ENCODE measurements at regions not wholly inside any gene's neighbourhood (a gene's known extent, or its start where the extent isn't known, plus 50 kb on each side); places are given as distances from the start of the nearest gene placed in this dataset.

DNA sequence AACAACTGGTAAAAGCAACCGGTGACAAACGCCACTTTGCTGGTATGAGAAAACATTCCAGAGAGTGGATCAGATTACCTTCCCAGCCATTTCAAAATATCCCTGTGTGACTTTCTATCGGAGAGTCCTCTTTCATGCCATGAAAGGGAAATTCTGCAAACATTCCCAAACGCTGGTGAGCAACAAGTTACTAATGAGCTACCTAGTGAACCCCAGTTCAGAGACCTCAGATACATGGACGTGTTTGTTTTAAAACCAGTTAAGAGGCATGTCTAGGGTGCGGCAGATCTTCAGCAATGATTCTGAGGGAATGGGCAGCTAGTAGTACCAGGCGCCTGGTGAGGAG is 418.2 kb upstream of the NR2F2 start:
- DNase-seq (ENCODE audit: low read depth) = no peak

DNA sequence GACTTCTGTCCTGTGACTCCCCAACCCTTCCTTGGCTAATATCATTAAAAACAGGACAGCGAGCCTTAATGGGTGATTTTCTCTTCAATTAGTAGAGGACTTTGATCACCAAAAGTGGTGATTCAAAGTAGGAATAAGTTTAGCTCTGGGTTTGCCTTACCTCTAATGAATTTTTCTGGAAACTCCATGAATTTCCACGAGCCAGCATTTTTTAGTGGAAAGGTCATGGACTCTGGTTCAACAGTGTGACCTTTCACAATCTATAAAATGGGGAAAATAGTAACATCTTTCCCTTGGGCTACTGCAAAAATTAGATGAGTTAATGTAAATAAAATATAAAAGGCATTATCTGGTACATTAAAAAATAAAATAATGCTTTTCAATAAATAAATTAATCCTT is 417.8 kb upstream of the NR2F2 start:
- DNase-seq (ENCODE audit: low read depth) = no peak

DNA sequence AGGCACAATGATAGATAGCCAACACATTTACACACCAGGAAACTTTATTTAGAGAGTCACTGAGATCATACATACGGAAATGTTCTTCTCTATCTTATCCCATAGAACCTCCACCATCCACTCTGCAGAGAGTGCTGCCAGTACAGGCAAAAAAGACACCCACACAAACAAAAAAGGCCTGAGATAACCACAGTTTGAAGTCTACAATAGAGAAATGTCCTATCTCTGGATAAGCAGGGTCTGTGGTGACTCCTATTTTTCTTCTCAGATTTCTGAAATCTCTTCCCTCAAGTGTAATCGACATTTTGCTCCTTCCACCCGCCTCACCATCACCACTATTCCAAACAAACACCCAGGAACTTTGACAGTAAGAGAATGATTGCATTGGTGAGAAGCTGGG is 413.9 kb upstream of the NR2F2 start:
- DNase-seq (ENCODE audit: low read depth) = no peak

DNA sequence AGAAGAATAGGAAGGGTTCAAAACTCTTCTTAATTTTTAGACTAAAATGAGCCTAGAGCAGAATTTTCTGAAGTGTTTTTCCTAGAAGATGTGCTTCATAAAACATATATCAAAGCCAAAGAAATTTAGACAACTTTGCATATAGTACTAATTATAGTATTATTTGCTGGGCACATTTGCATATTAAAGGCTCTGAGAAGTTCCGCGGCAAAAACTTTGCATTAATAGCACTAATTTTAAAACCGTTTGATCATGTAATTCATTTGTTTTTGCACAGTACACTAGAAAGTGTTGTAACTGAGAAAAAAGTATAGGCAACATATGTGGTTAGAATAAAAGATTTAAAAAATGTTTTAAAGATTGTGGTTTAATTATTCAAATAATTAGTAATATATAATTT is 412.0 kb upstream of the NR2F2 start:
- DNase-seq (ENCODE audit: low read depth) = no peak

DNA sequence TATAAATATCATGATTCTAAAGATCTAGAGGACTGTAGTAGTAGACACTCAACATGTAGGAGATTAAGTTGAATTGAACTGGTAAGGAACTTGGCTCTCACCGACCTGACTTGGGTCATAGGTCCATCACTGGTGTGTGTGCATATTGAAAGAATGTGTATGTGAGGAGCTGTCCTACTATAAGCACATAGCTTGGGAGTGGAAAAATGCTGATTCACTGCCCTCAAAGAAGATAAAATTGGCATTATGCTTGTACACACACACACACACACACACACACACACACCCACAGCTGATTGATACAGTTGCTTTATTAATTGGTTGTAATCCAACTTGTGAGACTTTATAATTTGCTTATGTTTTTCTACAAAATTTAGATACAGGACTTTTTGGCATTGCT is 411.0 kb upstream of the NR2F2 start:
- no peak for DNase-seq (ENCODE audit: low read depth)

DNA sequence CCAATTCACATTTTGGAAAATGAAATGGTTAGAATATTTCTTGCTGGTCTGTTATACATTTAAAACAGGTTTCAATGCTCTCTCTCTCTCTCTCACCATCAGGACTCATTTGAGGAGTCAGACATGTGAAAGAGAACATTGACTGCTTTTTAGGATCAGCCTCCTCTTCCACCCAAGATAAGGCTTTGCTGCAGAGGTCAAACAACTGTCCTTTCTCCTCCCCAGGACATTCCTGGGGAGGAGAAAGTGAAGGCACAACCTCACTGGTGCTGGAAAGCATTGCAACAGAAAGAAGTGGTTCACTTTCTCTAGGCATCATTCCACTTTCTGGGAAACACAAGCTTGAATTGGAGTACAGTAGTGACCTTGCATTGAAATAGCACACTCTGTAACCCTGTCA is 409.1 kb upstream of the NR2F2 start:
- no peak for DNase-seq (ENCODE audit: low read depth)

DNA sequence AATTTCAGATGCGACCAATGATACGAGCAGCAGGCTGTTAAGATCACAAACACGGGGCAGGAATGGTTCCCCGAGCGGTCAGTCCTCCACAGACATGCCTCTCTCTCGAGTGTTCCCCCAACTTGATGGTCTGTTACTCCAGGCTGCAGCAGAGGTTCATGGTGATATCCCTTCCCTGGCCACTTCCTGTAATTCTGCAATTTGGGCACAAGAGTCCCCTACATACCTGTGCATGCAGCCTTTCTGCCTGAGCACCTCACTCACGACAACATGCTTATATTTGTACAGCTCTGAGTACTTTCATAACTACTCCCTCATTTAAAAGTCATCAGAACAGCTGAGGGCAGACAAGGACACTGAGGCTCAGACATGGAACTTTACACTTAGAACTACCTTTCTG is 408.1 kb upstream of the NR2F2 start:
- DNase-seq (ENCODE audit: low read depth) = no peak

DNA sequence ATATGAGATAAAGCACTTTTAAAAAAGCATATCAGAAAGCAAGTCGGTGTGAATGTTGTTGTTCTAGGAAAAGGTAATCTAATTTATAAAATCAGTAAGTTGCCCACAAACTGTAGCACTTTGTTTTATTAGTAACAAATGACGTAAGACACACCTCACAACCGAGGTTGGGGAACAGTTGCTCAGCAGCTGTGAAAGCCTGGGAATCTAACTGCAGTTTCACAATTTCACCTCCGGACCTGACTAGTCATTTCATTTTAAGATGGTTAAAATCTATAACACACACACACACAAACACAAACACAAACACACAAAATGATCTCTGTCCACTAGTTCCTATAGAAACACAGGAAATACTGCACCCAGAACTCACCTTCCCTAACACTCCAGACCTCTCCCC is 406.7 kb upstream of the NR2F2 start:
- no peak for DNase-seq (ENCODE audit: low read depth)

DNA sequence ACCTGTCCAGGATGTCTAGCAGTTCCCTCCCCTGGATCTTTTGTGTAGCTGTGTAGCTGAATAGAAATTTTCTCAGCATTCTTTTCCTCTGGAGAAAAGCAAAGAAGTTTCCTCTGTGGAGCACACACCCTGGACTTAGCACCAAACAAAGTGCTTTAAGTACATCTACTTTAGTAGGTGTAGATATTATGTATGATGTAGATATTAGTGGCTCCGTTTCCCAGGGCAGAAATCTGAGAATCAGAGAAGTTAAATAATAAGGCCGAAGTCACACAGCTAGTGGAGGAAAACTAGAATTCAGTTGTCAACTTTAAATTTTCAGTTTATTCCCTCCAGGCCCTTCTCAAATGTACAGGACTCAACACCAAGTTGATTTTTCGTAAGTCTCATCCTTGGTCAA is 401.7 kb upstream of the NR2F2 start:
- DNase-seq (ENCODE audit: low read depth) = no peak

DNA sequence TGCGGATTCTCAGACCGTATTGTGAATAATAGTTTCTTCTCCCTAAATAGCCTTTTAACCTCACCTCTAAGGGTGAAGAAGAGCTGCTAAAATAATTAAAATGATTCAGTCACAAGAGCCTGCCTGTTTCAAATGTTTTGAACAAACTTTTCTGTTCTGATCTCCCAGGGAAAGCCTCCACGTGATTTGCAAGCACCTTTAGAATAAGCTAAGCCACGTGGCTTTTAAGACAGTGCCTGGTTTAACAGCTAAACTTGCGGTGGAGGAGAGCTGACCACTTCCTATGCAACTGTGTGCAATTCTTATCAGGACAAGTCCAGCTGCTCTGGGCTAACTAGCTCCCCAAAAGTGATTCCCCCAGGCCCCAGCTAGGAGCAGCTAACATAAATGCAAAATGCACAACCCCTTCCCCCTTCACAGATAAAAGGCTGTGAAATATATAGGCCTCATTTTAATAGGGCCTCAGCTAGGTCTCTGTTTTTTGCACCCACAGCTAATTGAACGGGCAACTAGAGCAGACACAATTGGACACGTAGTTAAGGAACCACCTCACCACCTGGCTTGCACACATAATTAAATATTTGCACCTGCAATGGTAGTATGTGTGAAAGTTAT is 401.2 kb upstream of the NR2F2 start:
- DNase-seq (ENCODE audit: low read depth) = no peak

DNA sequence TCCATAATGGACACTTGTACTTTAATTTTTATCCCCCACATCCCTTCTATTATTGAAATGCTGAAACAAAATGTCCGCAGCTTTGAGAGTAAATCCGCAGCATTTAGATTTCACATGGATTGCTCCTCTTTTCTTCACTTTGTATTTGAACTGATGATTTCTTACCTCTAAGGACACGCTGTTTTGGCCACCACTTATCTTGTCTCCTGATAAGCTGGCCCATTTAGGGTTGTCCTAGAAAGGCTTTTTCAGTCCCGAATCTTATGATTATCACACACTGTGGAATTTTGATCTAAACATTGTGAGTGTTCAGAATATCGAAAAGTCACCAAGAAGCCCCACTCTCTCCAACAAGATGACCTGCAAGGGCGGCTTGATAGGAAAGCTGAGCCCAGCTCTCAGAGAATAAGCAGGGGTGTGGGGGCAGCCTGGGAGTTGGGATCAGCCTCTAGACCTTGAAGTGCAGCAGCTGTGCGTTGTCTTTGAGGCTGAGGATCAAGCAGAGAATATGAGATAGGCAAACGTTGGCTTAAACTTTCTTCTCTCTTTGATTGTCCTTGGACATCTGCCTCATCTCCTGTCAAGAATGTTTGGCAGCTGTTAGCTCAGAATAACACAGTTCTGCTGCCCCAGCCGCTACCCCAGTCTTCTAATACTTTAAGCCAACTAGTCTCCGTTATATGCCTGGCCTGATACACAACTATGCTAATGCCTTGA is 399.7 kb upstream of the NR2F2 start:
- no peak for DNase-seq (ENCODE audit: low read depth)

DNA sequence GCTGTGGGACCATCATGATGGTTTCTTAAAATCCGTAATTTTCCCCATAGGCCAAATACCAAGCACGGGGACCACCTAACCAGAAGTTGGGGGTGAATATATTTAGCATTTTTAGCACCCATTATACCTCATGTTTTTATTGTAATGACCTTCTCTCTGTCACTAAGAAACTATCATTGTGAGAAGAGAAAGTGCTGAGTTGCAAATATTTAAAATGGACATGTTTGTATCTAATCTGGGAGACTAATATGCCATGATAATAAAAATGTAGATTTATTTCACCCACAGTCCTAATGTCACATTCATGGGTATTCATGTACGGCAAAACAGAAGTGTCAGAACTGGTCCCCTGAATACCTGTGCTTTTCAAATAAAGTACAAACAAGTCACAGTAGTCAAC is 398.9 kb upstream of the NR2F2 start:
- no peak for DNase-seq (ENCODE audit: low read depth)

DNA sequence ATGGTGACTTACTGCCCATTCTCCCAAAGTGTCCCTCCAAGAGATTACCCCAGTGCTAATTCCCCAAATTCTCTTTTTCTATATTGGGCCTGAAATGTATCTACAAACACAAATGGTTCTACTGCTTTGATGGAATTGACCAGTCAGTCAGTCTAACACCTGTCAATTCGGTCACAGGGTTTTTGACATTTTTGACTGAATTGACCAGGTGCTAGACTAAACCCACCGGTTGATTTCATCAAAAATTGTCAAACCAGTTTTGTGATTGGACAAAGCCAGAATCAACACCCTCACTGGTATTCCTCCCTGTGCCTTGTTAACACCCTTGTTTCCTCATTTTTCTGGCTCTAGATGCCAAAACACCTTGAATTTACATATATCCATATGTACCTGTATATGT is 398.4 kb upstream of the NR2F2 start:
- no peak for DNase-seq (ENCODE audit: low read depth)

DNA sequence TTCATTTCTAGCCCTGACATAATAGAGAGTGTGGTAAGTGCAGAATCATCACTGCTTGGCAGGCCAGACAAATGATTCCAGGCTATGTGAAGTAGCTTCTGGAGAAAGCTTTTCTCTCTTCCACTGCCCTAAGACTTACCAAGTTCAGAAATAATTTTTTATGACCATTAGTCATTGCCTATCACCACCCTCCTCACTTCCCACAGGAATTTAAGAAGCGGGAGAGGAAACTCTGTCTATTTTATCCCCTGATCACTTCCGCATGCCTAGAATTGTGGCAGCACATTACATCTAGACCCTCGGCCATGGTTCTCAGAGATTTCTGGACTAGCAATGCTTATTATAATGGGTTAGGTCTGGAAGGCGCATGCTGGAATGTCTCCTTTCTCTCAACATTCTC is 397.8 kb upstream of the NR2F2 start:
- DNase-seq (ENCODE audit: low read depth) = no peak

DNA sequence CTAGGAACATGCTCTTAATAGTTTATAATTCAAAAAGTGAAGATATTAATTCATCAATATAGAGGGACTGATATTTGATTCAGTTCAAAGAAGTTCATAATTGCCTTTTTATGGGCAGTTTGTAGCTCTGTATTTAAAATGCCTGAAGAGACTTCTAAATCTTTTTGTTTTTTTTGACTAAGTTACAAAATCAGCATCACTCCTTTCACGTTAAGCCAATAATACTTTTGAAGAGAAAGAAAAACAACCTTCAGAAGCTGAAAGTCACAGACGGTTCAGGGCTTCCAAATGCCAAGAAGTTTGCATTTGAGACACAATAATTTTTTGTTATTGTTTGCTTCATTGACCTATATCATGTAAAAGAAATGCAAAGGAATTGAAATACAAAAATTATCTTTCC is 394.6 kb upstream of the NR2F2 start:
- no peak for DNase-seq (ENCODE audit: low read depth)

DNA sequence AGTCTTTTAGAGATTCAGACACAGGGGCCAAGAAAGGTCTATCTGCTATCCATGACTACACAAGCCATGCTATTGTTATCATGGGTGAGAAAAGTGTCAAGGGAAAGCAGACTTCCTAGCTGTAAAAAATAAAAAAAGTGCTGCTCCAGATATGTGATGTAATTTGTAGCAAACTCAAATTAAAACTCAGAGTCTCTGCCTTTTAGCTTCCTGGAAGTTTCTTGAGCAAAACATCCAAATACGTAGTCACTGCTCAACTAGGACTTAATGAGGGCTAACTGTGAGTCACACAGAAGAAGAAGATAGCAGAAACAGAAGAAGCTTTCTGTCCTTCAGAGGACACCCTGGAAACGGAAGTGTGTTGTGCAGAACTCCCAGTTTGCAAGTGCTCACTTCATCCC is 393.4 kb upstream of the NR2F2 start:
- DNase-seq (ENCODE audit: low read depth) = no peak

DNA sequence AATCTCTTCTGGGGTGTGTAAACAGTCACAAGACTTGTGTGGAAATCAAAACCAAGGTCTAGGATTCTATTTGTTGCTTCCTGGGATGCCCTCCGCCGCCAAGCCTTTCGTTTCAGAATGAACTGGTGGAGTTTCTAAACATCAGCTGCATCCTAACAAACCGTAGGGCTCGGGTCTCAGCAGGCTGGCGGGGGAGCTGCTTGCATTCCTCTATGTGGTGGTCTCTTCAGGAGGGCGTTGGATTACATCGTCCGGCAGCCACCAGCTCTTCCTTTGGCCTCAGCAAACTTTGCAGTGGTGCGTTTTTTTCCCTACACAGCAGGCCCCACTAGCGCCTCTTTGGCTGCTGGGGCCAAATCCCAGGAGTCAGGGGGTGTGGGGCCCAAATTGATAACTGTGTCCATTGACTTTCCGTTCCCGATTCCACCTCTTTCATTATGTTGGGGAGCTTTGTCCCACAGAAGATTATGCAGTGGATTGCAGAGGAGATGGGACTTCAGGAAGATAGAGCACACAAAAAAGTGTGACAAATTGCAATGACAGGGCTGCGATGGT is 390.0 kb upstream of the NR2F2 start:
- no peak for DNase-seq (ENCODE audit: low read depth)

DNA sequence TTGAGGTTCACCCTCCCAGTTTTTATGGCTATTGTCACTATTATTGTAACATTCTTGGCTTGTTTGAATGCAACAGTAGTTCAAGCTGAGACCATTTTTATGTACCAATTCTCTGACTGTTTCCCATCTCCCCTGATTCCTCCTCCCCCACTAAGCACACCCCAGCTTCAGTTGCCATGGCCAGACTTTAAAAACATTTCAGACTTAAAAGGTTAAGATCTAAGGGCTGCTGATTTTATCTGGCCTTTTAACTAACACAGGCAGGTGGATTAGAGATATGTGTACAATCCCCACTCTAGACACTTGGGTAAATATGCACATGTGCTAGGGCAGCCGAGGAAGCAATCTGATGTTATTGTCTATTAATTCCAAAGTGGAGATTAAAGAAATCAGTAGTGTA is 386.3 kb upstream of the NR2F2 start:
- no peak for DNase-seq (ENCODE audit: low read depth)

DNA sequence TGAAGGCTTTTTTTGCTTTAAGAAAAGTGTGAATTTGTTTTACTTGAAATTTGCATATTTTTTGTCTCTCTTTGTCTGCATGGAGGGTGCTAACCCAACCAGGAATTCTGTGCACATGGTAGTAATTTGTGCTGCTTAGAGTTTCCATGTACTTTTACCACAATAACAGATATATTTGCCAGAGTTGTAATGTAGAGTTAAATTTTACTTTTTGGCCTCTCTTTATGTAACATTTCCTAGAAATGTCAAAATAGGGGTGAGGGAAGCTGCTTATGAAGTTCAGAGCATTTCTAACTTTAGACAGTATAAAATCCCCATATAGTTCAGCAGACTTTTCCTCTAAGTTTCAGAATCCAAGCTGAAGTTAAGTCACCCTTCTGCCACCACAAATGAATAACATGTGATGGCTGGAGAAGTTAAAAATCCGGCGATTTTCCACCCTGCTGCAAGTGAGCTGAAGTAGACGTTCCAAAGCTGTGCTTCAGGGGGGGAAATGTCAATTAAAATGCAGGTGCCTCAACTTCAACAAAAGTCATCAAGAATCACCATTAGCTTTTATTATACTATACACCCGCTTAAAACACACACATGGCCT is 385.7 kb upstream of the NR2F2 start:
- DNase-seq (ENCODE audit: low read depth) = no peak

DNA sequence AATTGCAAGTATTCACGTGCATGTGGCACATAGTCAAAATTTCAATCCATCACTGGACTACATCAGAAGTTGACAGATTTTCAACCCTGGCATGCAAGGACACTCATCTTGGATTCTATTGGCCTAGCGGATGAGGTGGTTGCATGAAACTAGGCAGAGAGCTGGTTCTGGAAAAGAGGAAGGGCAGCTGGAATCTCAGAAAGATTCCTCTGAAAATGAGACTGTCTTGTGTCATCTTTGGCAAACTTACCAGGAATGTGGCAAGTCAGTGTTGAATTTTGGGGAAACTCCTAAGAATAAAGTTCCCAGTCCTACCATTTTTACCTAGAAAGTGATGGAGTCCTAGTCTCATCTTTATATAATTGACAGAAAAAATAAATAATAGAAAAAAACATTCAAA is 384.3 kb upstream of the NR2F2 start:
- DNase-seq (ENCODE audit: low read depth) = no peak

DNA sequence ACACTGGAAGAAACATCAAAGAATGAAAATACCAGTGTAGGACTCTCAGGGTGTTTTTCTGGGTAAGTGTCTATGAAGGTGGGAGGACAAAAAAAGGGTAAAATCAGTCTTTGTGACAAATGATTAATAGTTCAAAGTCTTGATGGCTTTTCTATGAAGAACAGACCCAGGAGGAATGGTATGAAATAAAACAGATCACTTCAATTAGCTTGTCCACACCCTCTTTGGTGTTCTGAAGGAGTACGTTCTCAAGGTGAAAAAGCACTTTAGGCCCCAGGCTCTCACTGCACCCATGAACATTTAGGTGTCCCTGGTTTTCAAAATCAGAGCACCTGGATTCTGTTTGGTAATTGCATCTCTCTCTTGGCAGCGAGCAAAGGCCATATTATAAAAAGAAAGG is 383.6 kb upstream of the NR2F2 start:
- DNase-seq (ENCODE audit: low read depth) = no peak

DNA sequence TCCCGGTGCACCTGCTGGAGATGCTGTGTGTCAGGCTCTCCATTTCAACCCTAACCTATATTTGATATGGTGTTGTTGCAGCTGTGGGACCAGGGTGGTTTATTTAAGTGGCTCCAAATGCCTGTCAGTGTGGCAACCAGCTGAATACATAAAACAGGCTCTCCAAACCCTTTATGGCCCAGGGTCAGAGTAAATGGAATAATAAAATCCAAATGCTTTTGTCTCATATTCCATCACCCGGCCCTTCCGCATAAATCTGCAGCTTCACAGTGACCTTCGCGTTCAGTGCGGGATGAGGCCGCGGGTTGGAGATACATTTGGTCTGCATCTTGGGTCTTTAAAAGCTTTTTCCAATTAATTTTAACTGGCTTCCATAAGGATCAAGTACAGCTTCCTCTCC is 382.1 kb upstream of the NR2F2 start:
- no peak for DNase-seq (ENCODE audit: low read depth)

DNA sequence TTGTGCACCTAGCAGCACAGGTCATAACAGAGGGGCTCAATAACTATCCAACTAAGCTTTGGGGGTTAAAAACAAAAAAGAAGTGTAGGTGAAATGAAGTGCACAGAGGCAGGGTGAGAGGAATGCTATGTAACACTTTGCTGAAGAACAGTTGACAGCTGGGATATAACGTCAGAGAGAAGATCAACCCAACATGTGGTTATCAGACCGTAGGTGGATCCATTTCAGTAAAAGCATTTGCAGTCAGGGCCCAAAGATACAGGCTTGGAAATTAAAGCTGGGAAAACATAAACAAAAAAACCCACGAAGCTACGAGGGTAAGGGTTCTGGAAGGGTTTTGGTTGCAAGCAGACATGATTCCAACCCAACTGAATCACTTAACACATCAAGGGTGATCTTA is 377.5 kb upstream of the NR2F2 start:
- no peak for DNase-seq (ENCODE audit: low read depth)

DNA sequence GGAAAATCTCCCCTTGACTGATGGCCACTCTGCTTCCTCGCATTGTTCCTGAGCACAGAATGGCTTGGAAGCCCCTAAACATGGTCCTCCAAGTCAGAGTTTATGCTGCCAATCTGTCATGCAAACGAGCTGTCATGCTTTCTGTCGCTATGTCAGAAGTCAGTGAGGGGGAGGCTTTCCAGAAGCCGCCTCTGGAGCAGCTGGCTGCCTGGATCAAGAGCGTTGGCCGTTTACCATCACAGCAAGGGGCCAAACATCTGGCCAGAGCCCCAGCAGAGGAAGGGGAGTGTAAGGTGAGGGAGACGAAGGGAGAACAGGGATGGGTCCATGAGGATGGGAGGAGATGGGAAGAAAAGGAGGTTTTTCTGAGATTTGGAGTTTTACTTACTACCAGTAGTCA is 372.6 kb upstream of the NR2F2 start:
- DNase-seq (ENCODE audit: low read depth) = no peak
